ENCODE measurements at regions not wholly inside any gene's neighbourhood (a gene's known extent, or its start where the extent isn't known, plus 50 kb on each side); places are given as distances from the start of the nearest gene placed in this dataset.

DNA sequence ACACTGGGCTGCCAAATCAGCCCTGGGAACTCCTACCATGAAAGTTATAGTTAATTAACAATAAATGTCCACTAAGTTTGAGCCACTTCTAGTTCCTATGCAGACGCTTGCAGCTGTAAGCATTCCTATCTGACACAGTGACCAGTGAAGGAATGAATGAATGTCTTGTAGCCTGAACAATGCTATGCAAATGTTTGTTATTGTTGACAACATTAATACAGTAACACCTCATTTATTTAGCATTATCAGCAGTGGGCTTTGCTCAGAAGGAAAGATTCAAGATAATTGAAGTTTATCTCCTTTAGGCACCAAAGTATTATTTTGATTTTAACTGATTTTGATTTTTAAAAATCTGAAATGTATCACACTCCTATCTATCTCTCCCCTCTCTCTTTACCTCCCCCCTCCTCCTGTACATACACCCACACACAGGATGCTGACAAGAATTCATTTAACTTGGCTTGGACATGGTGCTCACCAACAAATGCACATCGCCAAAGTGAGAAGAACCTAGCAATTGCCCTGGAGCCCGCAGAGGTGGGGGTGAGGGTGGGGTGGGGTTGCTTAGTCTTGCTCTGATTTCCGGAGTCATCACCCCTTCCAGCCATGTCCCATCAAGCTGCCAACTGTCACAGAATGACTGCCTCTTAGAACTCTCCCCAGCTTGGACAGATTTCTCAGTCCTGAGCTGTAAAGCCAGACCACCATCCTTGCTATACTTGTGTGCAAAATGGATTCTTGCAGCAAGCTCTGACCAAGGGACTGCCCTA is 215.3 kb upstream of the CSF3R start:
- intact Hi-C loops (cut with DNase I), result no loop called here
- H3K27ac ChIP-seq, result no peak overlapping the region
- H3K4me1 ChIP-seq, result no peaks in the 10 kb centered on the region
- DNase-seq, result no peak
- H3K4me3 ChIP-seq, result no peak overlapping the region
- TF ChIP-seq POLR2A (IDR thresholded peaks at IDR 0.05), result no peak
- TF ChIP-seq, protein P1, sequence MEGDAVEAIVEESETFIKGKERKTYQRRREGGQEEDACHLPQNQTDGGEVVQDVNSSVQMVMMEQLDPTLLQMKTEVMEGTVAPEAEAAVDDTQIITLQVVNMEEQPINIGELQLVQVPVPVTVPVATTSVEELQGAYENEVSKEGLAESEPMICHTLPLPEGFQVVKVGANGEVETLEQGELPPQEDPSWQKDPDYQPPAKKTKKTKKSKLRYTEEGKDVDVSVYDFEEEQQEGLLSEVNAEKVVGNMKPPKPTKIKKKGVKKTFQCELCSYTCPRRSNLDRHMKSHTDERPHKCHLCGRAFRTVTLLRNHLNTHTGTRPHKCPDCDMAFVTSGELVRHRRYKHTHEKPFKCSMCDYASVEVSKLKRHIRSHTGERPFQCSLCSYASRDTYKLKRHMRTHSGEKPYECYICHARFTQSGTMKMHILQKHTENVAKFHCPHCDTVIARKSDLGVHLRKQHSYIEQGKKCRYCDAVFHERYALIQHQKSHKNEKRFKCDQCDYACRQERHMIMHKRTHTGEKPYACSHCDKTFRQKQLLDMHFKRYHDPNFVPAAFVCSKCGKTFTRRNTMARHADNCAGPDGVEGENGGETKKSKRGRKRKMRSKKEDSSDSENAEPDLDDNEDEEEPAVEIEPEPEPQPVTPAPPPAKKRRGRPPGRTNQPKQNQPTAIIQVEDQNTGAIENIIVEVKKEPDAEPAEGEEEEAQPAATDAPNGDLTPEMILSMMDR (IDR thresholded peaks at IDR 0.05), result no peak
- WGBS, 2 donors, result 39 to 45% methylated on average over 4 of the region's 4 CpGs
- H3K36me3 ChIP-seq, result no peaks in the 10 kb centered on the region
- H3K27me3 ChIP-seq, result peaks cover 0 to 83% (median 0%) of the 10 kb centered on the region in 4 donors
- no peaks in the 10 kb centered on the region for H3K9me3 ChIP-seq

- Histone ChIP-seq H3K4me3 (no peak overlapping the region), H3K9me3 (no peaks in the 10 kb centered on the region), H3K36me3 (no peaks in the 10 kb centered on the region), H3K27ac (no peak overlapping the region), H3K4me1 (no peaks in the 10 kb centered on the region), H3K27me3 (peaks cover 0 to 91% (median 0%) of the 10 kb centered on the region in 4 donors)
- no peak for DNase-seq
- intact Hi-C loops (cut with DNase I), result no loop called here
- WGBS, 2 donors, result 50 to 67% methylated on average over 2 to 3 of the region's 6 CpGs
- TF ChIP-seq, protein P1 (IDR thresholded peaks at IDR 0.05), result no peak
- TF ChIP-seq POLR2A (IDR thresholded peaks at IDR 0.05), result no peak
Observed at GRCh38 chr1:36696261-36696940, 213.7 kb upstream of the CSF3R start.

GRCh38 chr1:36693603-36694002 is 210.9 kb upstream of the CSF3R start:
- Histone ChIP-seq H3K4me3 (no peak overlapping the region), H3K27ac (no peak overlapping the region), H3K9me3 (no peaks in the 10 kb centered on the region), H3K27me3 (peaks cover 0 to 79% (median 0%) of the 10 kb centered on the region in 4 donors), H3K4me1 (no peaks in the 10 kb centered on the region), H3K36me3 (no peaks in the 10 kb centered on the region)
- DNase-seq, result no peak
- intact Hi-C loops (cut with DNase I), result no loop called here
- no peak for TF ChIP-seq POLR2A (IDR thresholded peaks at IDR 0.05)
- TF ChIP-seq, protein P1 (IDR thresholded peaks at IDR 0.05), result no peak
- 77 to 78% methylated on average over 10 to 11 of the region's 11 CpGs for WGBS, 2 donors

- no peak for TF ChIP-seq POLR2A (IDR thresholded peaks at IDR 0.05)
- TF ChIP-seq, protein P1 (IDR thresholded peaks at IDR 0.05), result no peak
- DNase-seq, result no peak
- H3K9me3 ChIP-seq, result no peaks in the 10 kb centered on the region
- intact Hi-C loops (cut with DNase I), result no loop called here
- H3K27me3 ChIP-seq, result peaks cover 0 to 77% (median 0%) of the 10 kb centered on the region in 4 donors
- no peak overlapping the region for H3K4me3 ChIP-seq
- H3K4me1 ChIP-seq, result no peaks in the 10 kb centered on the region
- no peak overlapping the region for H3K27ac ChIP-seq
- H3K36me3 ChIP-seq, result no peaks in the 10 kb centered on the region
- WGBS, 2 donors, result 13 to 25% methylated on average over 1 to 6 of the region's 6 CpGs
Observed at GRCh38 chr1:36693161-36693525, 210.4 kb upstream of the CSF3R start.

GRCh38 chr1:36692465-36693160 is 209.9 kb upstream of the CSF3R start:
- intact Hi-C loops (cut with DNase I), result no loop called here
- Histone ChIP-seq H3K9me3 (no peaks in the 10 kb centered on the region), H3K4me1 (no peaks in the 10 kb centered on the region), H3K27me3 (peaks cover 0 to 77% (median 0%) of the 10 kb centered on the region in 4 donors), H3K36me3 (no peaks in the 10 kb centered on the region), H3K27ac (no peak overlapping the region), H3K4me3 (no peak overlapping the region)
- no peak for TF ChIP-seq POLR2A (IDR thresholded peaks at IDR 0.05)
- TF ChIP-seq, protein P1 (IDR thresholded peaks at IDR 0.05), result no peak
- WGBS, 2 donors, result 66 to 77% methylated on average over 10 of the region's 10 CpGs
- DNase-seq, result no peak

Measured in esophagus squamous epithelium (tissue), 5 donors.